Stimulated activated CD8-positive, alpha-beta memory T cell treated with anti-CD3 and anti-CD28 coated beads, Interleukin-15, amount 100 ng/mL, for 24 hours (primary cell): ENCODE measurements at regions not wholly inside any gene's neighbourhood (a gene's known extent, or its start where the extent isn't known, plus 50 kb on each side); places are given as distances from the start of the nearest gene placed in this dataset.

Source experiments
- DNase-seq: peaks from one replicate; pipeline ENCODE4 v3.0.0-alpha.2; 2020; ENCODE audit warnings: low read depth

GRCh38 chr15:53462651-53463050, 296.8 kb downstream of the WDR72 start:
- DNase-seq = no peak

GRCh38 chr15:53461677-53462076, 297.8 kb downstream of the WDR72 start:
- no peak for DNase-seq

GRCh38 chr15:53458736-53459135, 300.7 kb downstream of the WDR72 start:
- DNase-seq = no peak

GRCh38 chr15:53457479-53457878, 302.0 kb downstream of the WDR72 start:
- DNase-seq = no peak

- no peak for DNase-seq
Measured at GRCh38 chr15:53454843-53455721, 304.4 kb downstream of the WDR72 start.

GRCh38 chr15:53454535-53454842, 305.0 kb downstream of the WDR72 start:
- DNase-seq = no peak

- DNase-seq = no peak
Measured at GRCh38 chr15:53453253-53454105, 306.0 kb downstream of the WDR72 start.

- no peak for DNase-seq
Measured at GRCh38 chr15:53448232-53449015, 311.0 kb downstream of the WDR72 start.

- no peak for DNase-seq
Measured at GRCh38 chr15:53447742-53448141, 311.7 kb downstream of the WDR72 start.

GRCh38 chr15:53447053-53447574, 312.3 kb downstream of the WDR72 start:
- no peak for DNase-seq

- DNase-seq = no peak
Measured at GRCh38 chr15:53446376-53446775, 313.1 kb downstream of the WDR72 start.

GRCh38 chr15:53445531-53445930, 313.9 kb downstream of the WDR72 start:
- DNase-seq = no peak

GRCh38 chr15:53437985-53438841, 321.2 kb downstream of the WDR72 start:
- DNase-seq = no peak

GRCh38 chr15:53437366-53437765, 322.1 kb downstream of the WDR72 start:
- DNase-seq = no peak

GRCh38 chr15:53434174-53434678, 325.2 kb downstream of the WDR72 start:
- no peak for DNase-seq

GRCh38 chr15:53416219-53416940, 343.1 kb downstream of the WDR72 start:
- DNase-seq = no peak

- DNase-seq = no peak
Measured at GRCh38 chr15:53414167-53414566, 345.3 kb downstream of the WDR72 start.

- DNase-seq = no peak
Measured at GRCh38 chr15:53412542-53412941, 346.9 kb downstream of the WDR72 start.

- no peak for DNase-seq
Measured at GRCh38 chr15:53404930-53405493, 354.5 kb downstream of the WDR72 start.

GRCh38 chr15:53401503-53401902, 358.0 kb downstream of the WDR72 start:
- no peak for DNase-seq
